OCI-LY3 (cell line): ENCODE measurements at regions not wholly inside any gene's neighbourhood (a gene's known extent, or its start where the extent isn't known, plus 50 kb on each side); places are given as distances from the start of the nearest gene placed in this dataset.

ENCODE experiments used
- H2AFZ ChIP-seq: fragments of 200-600, 300-600 bp; shearing (Covaris generic); 2 replicates; pipeline ENCODE4 v1.6.0; 2014; ENCODE audit warnings: antibody characterized with exemption, low read depth, low read length
- H3K27ac ChIP-seq: fragments of 200-600, 300-600 bp; sonication (generic); 2 replicates; pipeline ENCODE4 v1.5.1; 2014; ENCODE audit warnings: mild to moderate bottlenecking, low read length, moderate library complexity, mixed read lengths
- H3K27me3 ChIP-seq: fragments of 200-600, 300-600 bp; sonication (generic); 2 replicates; pipeline ENCODE4 v1.6.1; 2014; ENCODE audit warnings: low read depth, low read length, mixed read lengths
- H3K36me3 ChIP-seq: fragments of 200-600, 300-600 bp; sonication (generic); replicated peaks from 2 replicates; pipeline ENCODE3; 2014; ENCODE audit warnings: low read depth, low read length, mixed read lengths
- H3K4me1 ChIP-seq: fragments of 300-600, 200-600 bp; sonication (generic); 2 replicates; pipeline ENCODE4 v1.6.1; 2014; ENCODE audit warnings: low read length, mixed read lengths
- H3K4me2 ChIP-seq: fragments of 200-600, 300-600 bp; sonication (generic); 2 replicates; pipeline ENCODE4 v1.6.1; 2014; ENCODE audit warnings: low read length, mixed read lengths
- H3K4me3 ChIP-seq: fragments of 300-600, 200-600 bp; sonication (generic); 2 replicates; pipeline ENCODE4 v1.5.1; 2014; ENCODE audit warnings: antibody characterized with exemption, mild to moderate bottlenecking, low read length, moderate library complexity
- H3K79me2 ChIP-seq: fragments of 300-600, 200-600 bp; shearing (Covaris generic); 2 replicates; pipeline ENCODE4 v1.6.1; 2014; ENCODE audit warnings: mild to moderate bottlenecking, low read length, mixed read lengths
- H3K9ac ChIP-seq: fragments of 300-600, 200-600 bp; shearing (Covaris generic); 2 replicates; pipeline ENCODE4 v1.6.0; 2014; ENCODE audit warnings: mild to moderate bottlenecking, low read length, moderate library complexity
- H3K9me3 ChIP-seq: fragments of 200-600, 300-600 bp; shearing (Covaris generic); 2 replicates; pipeline ENCODE4 v1.6.1; 2014; ENCODE audit warnings: low read length, mixed read lengths; ENCODE audit not compliant: insufficient read depth
- H4K20me1 ChIP-seq: fragments of 200-600, 300-600 bp; sonication (generic); 2 replicates; pipeline ENCODE4 v1.6.1; 2016; ENCODE audit warnings: low read length, mixed read lengths; ENCODE audit not compliant: insufficient read depth
- CTCF ChIP-seq: fragments of 200-600, 300-600 bp; sonication (generic); IDR thresholded peaks from 2 replicates; pipeline ENCODE4 v1.5.1; 2014; ENCODE audit warnings: antibody characterized with exemption, low read length, low read depth
- EZH2phosphoT487 ChIP-seq: fragments of 200-600 bp; shearing (Covaris generic); IDR thresholded peaks from 2 replicates; pipeline ENCODE4 v1.6.1; 2018; ENCODE audit warnings: antibody characterized with exemption, mixed run types, low read depth

GRCh38 chr3:82939491-82940097 is 1178.1 kb upstream of the GBE1 start:
- Histone ChIP-seq H3K27me3 (no peaks in the 10 kb centered on the region), H3K9ac (no peak overlapping the region), H3K36me3 (peaks cover 15% of the 10 kb centered on the region), H3K4me3 (no peak overlapping the region), H4K20me1 (no peaks in the 10 kb centered on the region), H3K79me2 (no peaks in the 10 kb centered on the region), H2AFZ (no peak overlapping the region), H3K9me3 (peaks cover 19% of the 10 kb centered on the region; the same call in 1 of the 2 replicates), H3K4me2 (no peak overlapping the region), H3K4me1 (peaks cover 9% of the 10 kb centered on the region), H3K27ac (no peak overlapping the region)
- no peak for TF ChIP-seq CTCF
- TF ChIP-seq EZH2phosphoT487 = no peak

- Histone ChIP-seq H3K36me3 (peaks cover 12% of the 10 kb centered on the region), H3K4me3 (no peak overlapping the region), H3K27ac (no peak overlapping the region), H3K79me2 (no peaks in the 10 kb centered on the region), H2AFZ (no peak overlapping the region), H3K27me3 (no peaks in the 10 kb centered on the region), H3K9me3 (peaks cover 17% of the 10 kb centered on the region; the same call in 1 of the 2 replicates), H3K4me1 (peaks cover 9% of the 10 kb centered on the region), H4K20me1 (no peaks in the 10 kb centered on the region), H3K9ac (no peak overlapping the region), H3K4me2 (no peak overlapping the region)
- TF ChIP-seq EZH2phosphoT487 (no peak), CTCF (no peak)
Observed at GRCh38 chr3:82938821-82939328, 1177.4 kb upstream of the GBE1 start.

- Histone ChIP-seq H3K27ac (no peak overlapping the region), H3K9ac (no peak overlapping the region), H3K27me3 (no peaks in the 10 kb centered on the region), H3K4me2 (no peak overlapping the region), H3K36me3 (no peaks in the 10 kb centered on the region), H3K79me2 (no peaks in the 10 kb centered on the region), H3K9me3 (0 out of 2 replicates have a peak, but pooled peaks cover 4% of the 10 kb centered on the region), H3K4me1 (no peaks in the 10 kb centered on the region), H3K4me3 (no peak overlapping the region), H2AFZ (no peak overlapping the region), H4K20me1 (no peaks in the 10 kb centered on the region)
- no peak for TF ChIP-seq CTCF
- no peak for TF ChIP-seq EZH2phosphoT487
Observed at GRCh38 chr3:82927309-82928253, 1166.1 kb upstream of the GBE1 start.

- H3K36me3 ChIP-seq = peaks cover 3% of the 10 kb centered on the region
- no peaks in the 10 kb centered on the region for H3K27me3 ChIP-seq
- H3K4me1 ChIP-seq = no peaks in the 10 kb centered on the region
- no peak overlapping the region for H3K9ac ChIP-seq
- H3K4me3 ChIP-seq = no peak overlapping the region
- H4K20me1 ChIP-seq = no peaks in the 10 kb centered on the region
- H3K9me3 ChIP-seq = no peaks in the 10 kb centered on the region
- no peak overlapping the region for H3K4me2 ChIP-seq
- H3K79me2 ChIP-seq = no peaks in the 10 kb centered on the region
- H3K27ac ChIP-seq = no peak overlapping the region
- no peak overlapping the region for H2AFZ ChIP-seq
- TF ChIP-seq EZH2phosphoT487 = no peak
- TF ChIP-seq CTCF = no peak
Observed at GRCh38 chr3:82891028-82891427, 1129.6 kb upstream of the GBE1 start.
